Dendritic cell treated with granulocyte-macrophage colony-stimulating factor and Interleukin-4, amounts not matched to agents 40 ng/mL and 50 ng/mL, for 4 days (primary cell): ENCODE measurements at regions not wholly inside any gene's neighbourhood (a gene's known extent, or its start where the extent isn't known, plus 50 kb on each side); places are given as distances from the start of the nearest gene placed in this dataset.

ENCODE experiments used
- H3K27ac Mint-ChIP-seq: one replicate; pipeline ENCODE4 v1.8.0; 2022; ENCODE audit warnings: mild to moderate bottlenecking, mixed read lengths
- H3K27me3 Mint-ChIP-seq: one replicate; pipeline ENCODE4 v1.8.0; 2022; ENCODE audit warnings: mild to moderate bottlenecking, mixed read lengths
- H3K36me3 Mint-ChIP-seq: one replicate; pipeline ENCODE4 v1.8.0; 2022; ENCODE audit warnings: low read depth, mixed read lengths
- H3K4me1 Mint-ChIP-seq: one replicate; pipeline ENCODE4 v1.8.0; 2022; ENCODE audit warnings: low read depth, mixed read lengths
- H3K4me3 Mint-ChIP-seq: one replicate; pipeline ENCODE4 v1.8.0; 2022; ENCODE audit warnings: mild to moderate bottlenecking, moderate library complexity, mixed read lengths
- H3K9me3 Mint-ChIP-seq: one replicate; pipeline ENCODE4 v1.8.0; 2022; ENCODE audit warnings: mixed read lengths
- intact Hi-C: fragments of 100-400 bp; cut with micrococcal nuclease; formaldehyde crosslinking; loops from one replicate; pipeline ENCODE4 v1.15.0; 2022

DNA sequence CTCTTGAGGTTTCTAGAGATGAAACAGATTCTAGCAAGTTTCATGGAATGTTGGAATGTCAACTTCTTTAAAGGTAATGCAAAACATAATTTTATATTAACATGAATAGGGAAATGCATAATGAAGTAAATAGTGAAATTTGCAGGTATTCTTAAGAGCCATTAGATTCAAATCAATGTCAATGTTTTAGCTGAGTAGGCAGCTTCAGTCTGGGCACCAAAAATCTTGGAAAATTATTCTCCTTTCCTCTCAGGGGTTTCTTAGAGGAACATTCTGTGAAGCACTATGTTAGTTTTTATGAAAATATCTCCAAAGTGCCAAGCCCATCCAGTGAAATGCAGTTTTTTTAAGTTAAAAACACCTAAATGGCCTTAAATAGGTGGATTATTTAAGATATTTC is 300.8 kb downstream of the PAX1 start:
- Mint-ChIP-seq H3K27ac (no peak overlapping the region), H3K9me3 (peaks cover 38% of the 10 kb centered on the region), H3K4me1 (no peaks in the 10 kb centered on the region), H3K36me3 (no peaks in the 10 kb centered on the region), H3K4me3 (no peak overlapping the region), H3K27me3 (no peaks in the 10 kb centered on the region)
- intact Hi-C loops = no loop called here

DNA sequence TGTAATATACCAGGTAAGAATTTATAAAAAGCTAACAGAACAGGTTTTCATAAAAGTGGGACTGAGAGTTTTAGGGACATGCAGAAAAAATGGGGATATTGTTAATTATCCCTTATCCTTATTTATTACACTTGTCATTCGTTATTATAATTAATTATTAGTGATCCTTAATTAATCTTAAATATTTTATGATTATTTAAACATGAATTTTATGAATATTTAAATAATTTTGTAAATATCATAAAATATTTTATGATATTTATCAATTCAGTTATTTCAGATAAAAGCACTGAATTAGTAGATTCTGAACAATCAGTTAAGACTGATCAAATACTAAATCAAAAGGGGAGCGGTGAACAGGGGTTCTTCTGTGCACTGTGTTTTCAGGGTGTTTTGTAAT is 300.1 kb downstream of the PAX1 start:
- H3K36me3 Mint-ChIP-seq = no peaks in the 10 kb centered on the region
- H3K4me1 Mint-ChIP-seq = no peaks in the 10 kb centered on the region
- H3K27me3 Mint-ChIP-seq = no peaks in the 10 kb centered on the region
- H3K9me3 Mint-ChIP-seq = peaks cover 31% of the 10 kb centered on the region
- H3K4me3 Mint-ChIP-seq = no peak overlapping the region
- H3K27ac Mint-ChIP-seq = no peak overlapping the region
- intact Hi-C loops = no loop called here

DNA sequence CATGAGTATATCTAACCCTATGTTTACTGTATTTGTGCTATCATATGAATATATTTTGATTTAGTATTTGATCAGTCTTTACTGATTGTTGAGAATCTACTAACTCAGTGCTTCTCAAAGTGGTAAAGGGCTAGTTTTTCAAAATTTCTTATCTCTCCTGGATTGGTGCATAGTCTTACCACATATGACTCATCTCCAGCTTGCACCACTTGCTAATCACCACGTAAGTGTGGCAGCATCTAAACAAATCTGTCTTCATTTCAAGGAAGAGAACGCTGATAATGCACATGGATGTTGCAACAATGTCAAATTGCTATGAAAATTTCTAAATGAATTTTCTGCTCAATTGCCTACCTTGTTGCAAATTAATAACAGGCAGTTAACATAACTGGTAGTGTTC is 299.5 kb downstream of the PAX1 start:
- Mint-ChIP-seq H3K9me3 (peaks cover 26% of the 10 kb centered on the region), H3K27ac (no peak overlapping the region), H3K4me3 (no peak overlapping the region), H3K27me3 (no peaks in the 10 kb centered on the region), H3K36me3 (no peaks in the 10 kb centered on the region), H3K4me1 (no peaks in the 10 kb centered on the region)
- intact Hi-C loops = no loop called here

DNA sequence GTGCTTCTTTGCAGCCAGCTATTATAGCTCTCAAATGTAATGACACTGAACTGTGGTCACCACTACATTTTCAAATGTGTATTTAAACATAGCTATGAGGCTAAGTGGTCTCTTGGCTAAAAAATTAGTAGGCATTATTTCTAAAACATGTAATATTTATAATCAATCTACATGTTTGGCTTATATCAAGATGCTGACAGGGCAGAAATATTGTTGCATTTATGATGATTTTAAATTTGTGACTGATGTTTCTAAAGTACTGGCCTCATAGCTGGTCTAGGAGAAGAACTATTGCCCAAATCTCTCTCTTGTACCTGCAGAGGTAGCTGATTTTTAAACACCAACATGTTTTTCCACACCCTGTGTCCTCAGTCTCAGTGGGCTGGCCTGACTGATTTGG is 298.2 kb downstream of the PAX1 start:
- Mint-ChIP-seq H3K27ac (no peak overlapping the region), H3K27me3 (no peaks in the 10 kb centered on the region), H3K4me1 (no peaks in the 10 kb centered on the region), H3K36me3 (no peaks in the 10 kb centered on the region), H3K4me3 (no peak overlapping the region), H3K9me3 (peaks cover 13% of the 10 kb centered on the region)
- intact Hi-C loops = no loop called here

DNA sequence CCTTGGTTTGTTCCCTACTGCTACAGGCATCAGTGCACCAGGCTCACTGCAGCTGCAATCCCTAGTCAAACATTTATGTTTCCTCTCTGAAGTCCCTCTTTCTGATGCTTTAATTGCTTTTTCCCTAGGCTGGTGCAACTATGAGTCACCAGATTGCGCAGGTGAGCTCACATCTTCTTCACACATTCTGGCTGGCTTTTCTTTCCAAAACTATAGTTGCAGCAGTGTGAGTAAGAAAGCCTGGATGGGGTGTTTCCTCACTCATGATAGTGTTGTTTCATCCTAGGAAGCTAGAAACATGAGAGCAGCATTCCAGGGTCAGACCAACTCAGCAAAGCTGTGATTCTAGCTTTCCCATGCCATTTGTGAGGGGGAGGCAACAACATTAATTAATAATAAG is 296.4 kb downstream of the PAX1 start:
- no peaks in the 10 kb centered on the region for H3K27me3 Mint-ChIP-seq
- no peak overlapping the region for H3K27ac Mint-ChIP-seq
- H3K36me3 Mint-ChIP-seq = no peaks in the 10 kb centered on the region
- H3K4me3 Mint-ChIP-seq = no peak overlapping the region
- no peaks in the 10 kb centered on the region for H3K9me3 Mint-ChIP-seq
- intact Hi-C loops = no loop called here
- H3K4me1 Mint-ChIP-seq = no peaks in the 10 kb centered on the region

DNA sequence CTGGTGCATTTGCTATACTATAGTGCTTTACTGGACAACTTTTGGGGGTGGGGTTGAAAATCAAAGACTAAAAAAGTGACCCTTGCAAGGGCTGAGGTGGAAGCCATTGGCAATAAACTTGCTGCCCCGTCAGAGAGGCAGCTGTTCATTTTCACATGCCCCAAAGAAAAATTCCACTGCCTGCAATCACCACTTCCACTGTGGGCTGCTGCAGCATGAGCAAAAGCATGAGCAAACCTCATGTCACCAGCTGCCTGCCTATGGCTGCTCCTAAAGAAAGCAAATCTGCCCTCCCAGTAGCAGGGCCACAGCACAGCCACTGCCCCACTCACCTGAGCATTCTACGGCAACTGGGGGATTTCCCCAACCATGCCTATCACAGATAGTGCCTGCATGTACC is 290.0 kb downstream of the PAX1 start:
- no peak overlapping the region for H3K27ac Mint-ChIP-seq
- no peaks in the 10 kb centered on the region for H3K27me3 Mint-ChIP-seq
- H3K4me1 Mint-ChIP-seq = no peaks in the 10 kb centered on the region
- intact Hi-C loops = no loop called here
- no peaks in the 10 kb centered on the region for H3K9me3 Mint-ChIP-seq
- H3K36me3 Mint-ChIP-seq = no peaks in the 10 kb centered on the region
- H3K4me3 Mint-ChIP-seq = no peak overlapping the region

DNA sequence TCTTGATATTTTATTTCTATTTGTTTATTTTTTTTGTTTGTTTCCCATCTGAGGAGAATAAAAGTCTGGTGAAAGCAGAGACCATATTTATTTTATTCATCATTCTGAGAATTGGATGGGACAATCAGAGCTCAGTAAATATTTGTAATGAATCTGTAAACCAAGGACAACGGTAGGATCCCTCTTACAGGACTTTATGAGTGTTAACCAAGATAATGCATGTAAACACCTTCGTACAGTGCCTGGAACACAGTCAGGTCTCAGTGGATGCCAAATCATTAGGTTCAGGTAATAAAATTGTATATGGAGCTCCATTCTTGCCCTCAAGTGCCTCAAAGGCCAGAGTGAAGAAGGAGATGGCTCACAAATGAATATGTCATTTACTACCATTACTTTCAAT is 288.7 kb downstream of the PAX1 start:
- H3K27me3 Mint-ChIP-seq = no peaks in the 10 kb centered on the region
- no peak overlapping the region for H3K27ac Mint-ChIP-seq
- no peaks in the 10 kb centered on the region for H3K4me1 Mint-ChIP-seq
- no peaks in the 10 kb centered on the region for H3K9me3 Mint-ChIP-seq
- intact Hi-C loops = no loop called here
- H3K4me3 Mint-ChIP-seq = no peak overlapping the region
- H3K36me3 Mint-ChIP-seq = no peaks in the 10 kb centered on the region

DNA sequence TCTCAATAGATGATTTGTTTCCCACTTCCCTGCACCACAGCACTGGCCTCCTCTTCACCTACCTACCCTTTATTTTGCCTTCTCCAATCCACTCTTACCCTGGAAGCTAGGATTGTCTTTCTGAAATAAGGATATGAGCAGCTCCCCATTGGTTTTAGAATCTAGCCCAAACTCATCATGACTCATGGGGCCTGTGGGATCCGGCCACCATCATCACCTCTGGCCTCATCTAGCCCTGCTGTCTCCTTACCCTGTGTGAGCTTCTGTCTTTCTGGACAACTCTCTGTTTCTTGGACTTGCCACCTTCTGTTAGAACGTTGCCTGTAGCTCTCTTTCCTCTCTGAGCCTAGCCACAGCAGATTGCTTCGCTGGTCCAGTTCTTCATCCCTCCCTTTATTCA is 277.1 kb downstream of the PAX1 start:
- Mint-ChIP-seq H3K4me3 (no peak overlapping the region), H3K36me3 (no peaks in the 10 kb centered on the region), H3K27me3 (no peaks in the 10 kb centered on the region), H3K9me3 (peaks cover 47% of the 10 kb centered on the region), H3K27ac (no peak overlapping the region), H3K4me1 (no peaks in the 10 kb centered on the region)
- intact Hi-C loops = no loop called here

DNA sequence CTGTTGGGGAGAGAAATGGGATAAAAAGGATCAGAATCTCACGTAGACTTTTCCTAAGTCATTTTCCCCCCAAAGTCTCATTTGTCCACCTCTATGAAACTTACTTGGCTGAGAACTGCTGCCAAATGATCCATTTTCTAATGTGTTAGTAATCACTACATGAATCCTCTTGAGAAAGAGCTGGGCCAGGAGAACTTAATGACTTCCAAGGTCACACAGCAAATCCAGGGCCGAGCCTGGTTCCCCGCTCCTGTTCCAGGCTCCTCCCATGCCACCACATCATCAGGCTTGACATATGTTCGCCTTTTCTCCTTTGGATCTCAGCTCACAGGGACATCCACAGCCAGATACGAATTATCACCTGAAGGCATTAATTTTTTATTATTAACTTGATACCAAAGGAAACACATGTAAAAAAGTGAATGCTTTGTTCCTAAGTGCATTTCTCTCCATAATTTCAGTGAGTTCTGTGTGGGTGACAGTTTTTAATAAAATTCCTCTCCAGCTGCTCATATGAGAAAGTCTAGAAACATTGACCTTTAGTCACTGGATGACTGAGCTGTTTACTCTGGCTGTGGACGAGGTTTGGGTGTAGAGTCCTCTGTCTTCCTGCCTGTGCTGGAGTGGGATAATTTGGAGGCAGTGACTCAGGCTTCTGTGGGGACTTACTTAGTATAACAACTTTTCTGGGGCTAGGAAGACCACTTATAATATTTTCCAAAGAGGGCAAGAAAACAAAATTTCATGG is 276.3 kb downstream of the PAX1 start:
- Mint-ChIP-seq H3K27me3 (no peaks in the 10 kb centered on the region), H3K4me3 (no peak overlapping the region), H3K27ac (no peak overlapping the region), H3K4me1 (no peaks in the 10 kb centered on the region), H3K36me3 (no peaks in the 10 kb centered on the region), H3K9me3 (peaks cover 47% of the 10 kb centered on the region)
- intact Hi-C loops = no loop called here

DNA sequence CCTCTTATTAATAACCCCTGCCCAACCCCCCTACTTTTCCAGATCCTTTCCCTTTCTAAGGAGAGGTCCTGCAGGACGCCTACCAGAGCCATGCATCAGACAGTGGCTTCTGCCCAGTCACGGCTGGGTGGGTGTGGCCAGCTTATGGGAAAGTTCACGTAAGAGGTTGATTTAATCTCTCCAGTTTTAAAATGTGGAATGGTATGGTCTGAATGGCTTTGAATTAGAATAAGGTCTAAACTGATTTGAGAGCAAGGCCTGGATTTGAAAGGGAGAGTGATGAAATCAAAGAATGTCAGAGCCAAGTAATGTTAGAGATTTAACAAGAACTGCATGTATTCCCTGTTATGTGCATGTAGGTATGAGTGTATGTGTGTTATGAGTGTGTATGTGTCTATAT is 275.7 kb downstream of the PAX1 start:
- intact Hi-C loops = no loop called here
- H3K4me1 Mint-ChIP-seq = no peaks in the 10 kb centered on the region
- H3K36me3 Mint-ChIP-seq = no peaks in the 10 kb centered on the region
- H3K4me3 Mint-ChIP-seq = no peak overlapping the region
- H3K9me3 Mint-ChIP-seq = peaks cover 47% of the 10 kb centered on the region
- no peak overlapping the region for H3K27ac Mint-ChIP-seq
- H3K27me3 Mint-ChIP-seq = no peaks in the 10 kb centered on the region

DNA sequence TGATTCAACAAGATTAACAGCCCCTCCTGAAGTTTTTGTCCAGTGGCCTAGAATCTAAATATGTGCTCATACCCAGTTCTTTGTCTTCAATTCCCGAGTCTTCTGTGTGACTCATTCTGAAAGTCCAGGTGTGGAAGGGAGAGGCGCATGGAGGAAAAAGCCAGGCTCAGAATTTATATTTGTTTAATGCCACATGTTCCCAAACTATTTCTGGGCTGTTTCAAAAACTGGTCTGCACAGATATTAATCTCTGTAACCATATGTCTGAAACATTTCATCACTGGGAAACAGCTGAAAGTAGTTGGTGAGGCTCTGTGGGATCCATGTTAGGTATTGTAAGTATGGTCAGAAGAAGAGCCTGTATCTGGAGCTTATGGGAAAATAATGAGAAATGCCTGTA is 266.0 kb downstream of the PAX1 start:
- H3K27me3 Mint-ChIP-seq = no peaks in the 10 kb centered on the region
- H3K4me3 Mint-ChIP-seq = no peak overlapping the region
- no peaks in the 10 kb centered on the region for H3K36me3 Mint-ChIP-seq
- H3K4me1 Mint-ChIP-seq = no peaks in the 10 kb centered on the region
- peaks cover 19% of the 10 kb centered on the region for H3K9me3 Mint-ChIP-seq
- intact Hi-C loops = no loop called here
- H3K27ac Mint-ChIP-seq = no peak overlapping the region

DNA sequence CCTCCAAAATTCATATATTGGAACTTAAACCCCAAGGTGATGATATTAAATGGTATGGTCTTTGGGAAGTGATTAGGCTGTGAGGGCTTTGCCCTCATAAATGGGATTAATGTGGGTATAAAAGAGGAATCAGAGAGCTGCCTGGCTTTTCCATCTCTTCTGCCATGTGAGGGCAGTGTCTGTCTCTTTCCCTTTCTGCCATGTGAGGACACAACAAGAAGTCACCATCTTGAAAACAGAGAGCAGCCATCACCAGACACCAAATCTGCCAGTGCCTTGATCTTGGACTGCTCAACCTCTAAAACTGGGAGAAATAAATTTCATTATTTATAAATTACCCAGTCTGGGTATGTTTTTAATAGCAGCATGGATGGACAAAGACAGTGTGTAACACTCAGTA is 263.0 kb downstream of the PAX1 start:
- H3K36me3 Mint-ChIP-seq = no peaks in the 10 kb centered on the region
- H3K27ac Mint-ChIP-seq = no peak overlapping the region
- no peaks in the 10 kb centered on the region for H3K4me1 Mint-ChIP-seq
- H3K27me3 Mint-ChIP-seq = no peaks in the 10 kb centered on the region
- peaks cover 2% of the 10 kb centered on the region for H3K9me3 Mint-ChIP-seq
- intact Hi-C loops = no loop called here
- no peak overlapping the region for H3K4me3 Mint-ChIP-seq

DNA sequence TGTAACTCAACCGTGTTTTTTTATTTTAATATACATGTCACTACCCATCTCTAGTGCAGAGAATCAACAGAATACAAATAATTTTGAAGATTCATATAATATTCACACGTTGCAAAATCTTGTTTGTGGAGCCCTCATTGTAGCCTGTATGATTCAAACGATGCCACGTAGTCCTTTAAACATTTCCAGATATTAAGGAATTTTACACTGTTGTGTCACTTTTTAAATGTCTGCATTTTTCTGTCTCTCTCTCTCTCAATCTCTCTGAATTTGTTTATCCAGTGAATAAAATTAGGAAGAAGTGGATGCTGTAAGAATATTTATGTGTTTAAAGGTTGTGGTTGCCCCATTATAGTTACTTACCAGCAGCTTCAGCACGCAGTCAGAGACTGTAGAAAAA is 262.0 kb downstream of the PAX1 start:
- Mint-ChIP-seq H3K36me3 (no peaks in the 10 kb centered on the region), H3K27ac (no peak overlapping the region)

DNA sequence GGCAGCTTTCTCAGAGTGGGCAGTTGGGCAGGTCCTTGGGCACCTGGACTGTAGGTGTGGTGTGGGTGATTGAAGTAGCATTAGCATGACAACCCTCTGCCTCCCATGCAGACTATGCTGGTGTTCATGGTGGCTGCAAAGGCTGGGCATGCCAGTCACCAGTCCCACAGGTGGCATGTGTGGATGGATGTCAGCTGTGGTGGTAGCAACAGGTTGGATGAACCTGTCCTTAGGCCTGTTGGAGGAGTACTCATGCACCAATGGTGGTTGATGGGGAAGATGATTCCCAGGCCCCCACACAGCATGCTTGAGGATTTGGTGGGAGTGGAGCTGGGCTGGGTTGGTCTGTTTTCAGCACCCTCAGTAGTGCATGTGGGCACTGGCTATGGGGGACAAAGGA is 251.1 kb downstream of the PAX1 start:
- H3K4me1 Mint-ChIP-seq = no peaks in the 10 kb centered on the region
- H3K9me3 Mint-ChIP-seq = peaks cover 20% of the 10 kb centered on the region
- intact Hi-C loops = no loop called here
- H3K4me3 Mint-ChIP-seq = no peak overlapping the region
- H3K36me3 Mint-ChIP-seq = no peaks in the 10 kb centered on the region
- H3K27me3 Mint-ChIP-seq = no peaks in the 10 kb centered on the region
- H3K27ac Mint-ChIP-seq = no peak overlapping the region

More for the DNA sequence above, 262.0 kb downstream of the PAX1 start:
- intact Hi-C loops = no loop called here
- H3K9me3 Mint-ChIP-seq = peaks cover 9% of the 10 kb centered on the region
- no peaks in the 10 kb centered on the region for H3K27me3 Mint-ChIP-seq
- H3K4me1 Mint-ChIP-seq = no peaks in the 10 kb centered on the region
- no peak overlapping the region for H3K4me3 Mint-ChIP-seq

DNA sequence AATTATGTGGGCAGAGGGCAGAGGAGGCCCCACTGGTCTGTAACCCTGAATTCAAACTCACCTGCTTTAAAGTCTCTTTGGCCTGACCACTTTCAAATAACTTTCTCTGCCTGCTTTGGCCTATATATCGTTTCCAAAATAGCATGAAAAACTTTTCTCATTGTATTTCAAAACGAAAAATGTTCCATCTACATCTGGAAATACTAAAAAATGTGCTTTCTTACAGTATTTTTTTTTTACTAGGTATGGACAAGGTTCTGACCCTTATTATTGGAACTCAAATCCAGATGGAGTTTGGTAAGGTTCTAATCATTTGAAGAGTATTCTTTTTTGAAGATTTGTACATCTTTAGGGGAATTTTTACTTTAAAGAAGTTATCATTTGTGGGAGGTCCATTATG is 241.9 kb downstream of the PAX1 start:
- Mint-ChIP-seq H3K27me3 (no peaks in the 10 kb centered on the region), H3K36me3 (no peaks in the 10 kb centered on the region), H3K4me3 (no peak overlapping the region), H3K4me1 (no peaks in the 10 kb centered on the region), H3K9me3 (peaks cover 18% of the 10 kb centered on the region), H3K27ac (no peak overlapping the region)
- intact Hi-C loops = no loop called here
